HEK293 (cell line): ENCODE measurements at regions not wholly inside any gene's neighbourhood (a gene's known extent, or its start where the extent isn't known, plus 50 kb on each side); places are given as distances from the start of the nearest gene placed in this dataset.

ENCODE experiments used
- CTCF ChIA-PET: fragments of 350-600 bp; formaldehyde crosslinking; extraction: SDS; loops from one replicate; lab custom pipeline; 2021; ENCODE audit warnings: antibody characterized with exemption; lab: Yijun Ruan, JAX
- POLR2A ChIA-PET: fragments of 300-600 bp; formaldehyde crosslinking; extraction: SDS; loops from one replicate; lab custom pipeline; 2020; ENCODE audit warnings: antibody characterized with exemption, inconsistent platforms; lab: Yijun Ruan, JAX
- H3K27ac ChIP-seq: fragments of 200-500 bp; sonication (Bioruptor generic); 2 replicates; pipeline ENCODE4 v1.5.1; 2014; ENCODE audit warnings: low read depth, low read length, control low read depth, inconsistent platforms; ENCODE audit errors: extremely low read depth
- H3K36me3 ChIP-seq, 2 experiments: fragments of 200-500 bp in 1 of 2; sonication (Bioruptor generic) in 1 of 2; 1 replicate in 1 of 2; 2 replicates in 1 of 2; pipeline ENCODE4 v1.5.1; 2014 to 2017; ENCODE audit warnings: inconsistent platforms in 2 of 2, low read length in 2 of 2; ENCODE audit not compliant: control insufficient read depth in 2 of 2, insufficient read depth in 1 of 2
- H3K4me1 ChIP-seq: fragments of 200-500 bp; sonication (Bioruptor generic); 2 replicates; pipeline ENCODE4 v1.5.1; 2014; ENCODE audit warnings: mild to moderate bottlenecking, low read length, inconsistent platforms; ENCODE audit not compliant: control insufficient read depth, insufficient read depth
- H3K4me3 ChIP-seq: 2 replicates; pipeline ENCODE4 v1.5.1; 2011; ENCODE audit warnings: low read depth, mild to moderate bottlenecking, control low read depth, low read length, moderate library complexity
- H3K9me3 ChIP-seq: fragments of 200-500 bp; sonication (Bioruptor generic); 2 replicates; pipeline ENCODE4 v1.5.1; 2014; ENCODE audit warnings: low read depth, low read length, inconsistent platforms; ENCODE audit not compliant: control insufficient read depth, insufficient read depth
- BCL11A ChIP-seq: fragments of 450-650 bp; formaldehyde crosslinking; IDR thresholded peaks from 2 replicates; pipeline ENCODE4 v1.5.1; 2016; ENCODE audit warnings: low read depth, missing biosample characterization, missing genetic modification characterization
- BCL11B ChIP-seq: fragments of 450-650 bp; formaldehyde crosslinking; IDR thresholded peaks from 2 replicates; pipeline ENCODE4 v1.5.1; 2016; ENCODE audit warnings: low read depth, missing biosample characterization, missing genetic modification characterization
- GLI2 ChIP-seq: fragments of 450-650 bp; formaldehyde crosslinking; IDR thresholded peaks from 2 replicates; pipeline ENCODE4; 2017; ENCODE audit warnings: missing biosample characterization, missing genetic modification characterization, low read depth, borderline replicate concordance
- IKZF3 ChIP-seq: fragments of 450-650 bp; IDR thresholded peaks from 2 replicates; pipeline ENCODE4 v1.5.0; 2018; ENCODE audit warnings: missing biosample characterization, mild to moderate bottlenecking, missing genetic modification characterization, moderate library complexity
- PRDM1 ChIP-seq: fragments of 450-650 bp; formaldehyde crosslinking; IDR thresholded peaks from 2 replicates; pipeline ENCODE4; 2016; ENCODE audit warnings: missing biosample characterization, missing genetic modification characterization
- ZBTB11 ChIP-seq: fragments of 450-650 bp; formaldehyde crosslinking; conservative IDR thresholded peaks from 2 replicates; pipeline ENCODE4 v1.5.1; 2016; ENCODE audit warnings: low read depth, missing biosample characterization, missing genetic modification characterization
- ZBTB17 ChIP-seq: fragments of 450-650 bp; formaldehyde crosslinking; IDR thresholded peaks from 2 replicates; pipeline ENCODE4 v1.5.1; 2016; ENCODE audit warnings: missing biosample characterization, missing genetic modification characterization
- ZNF132 ChIP-seq: fragments of 450-650 bp; formaldehyde crosslinking; IDR thresholded peaks from 2 replicates; pipeline ENCODE4 v1.5.1; 2017; ENCODE audit warnings: missing biosample characterization, missing genetic modification characterization, borderline replicate concordance
- ZNF26 ChIP-seq: fragments of 450-650 bp; formaldehyde crosslinking; IDR thresholded peaks from 2 replicates; pipeline ENCODE4 v1.5.1; 2016; ENCODE audit warnings: missing biosample characterization, missing genetic modification characterization
- ZNF37A ChIP-seq: fragments of 450-650 bp; IDR thresholded peaks from 2 replicates; pipeline ENCODE4 v1.5.1; 2018; ENCODE audit warnings: missing biosample characterization, missing genetic modification characterization
- ZNF654 ChIP-seq: fragments of 450-650 bp; formaldehyde crosslinking; IDR thresholded peaks from 2 replicates; pipeline ENCODE4 v1.5.1; 2016; ENCODE audit warnings: low read depth, missing biosample characterization, missing genetic modification characterization
- ZNF701 ChIP-seq: fragments of 450-650 bp; formaldehyde crosslinking; IDR thresholded peaks from 2 replicates; pipeline ENCODE4 v1.5.1; 2016; ENCODE audit warnings: missing biosample characterization, missing genetic modification characterization
- ZSCAN23 ChIP-seq: fragments of 450-650 bp; formaldehyde crosslinking; IDR thresholded peaks from 2 replicates; pipeline ENCODE4 v1.5.1; 2016; ENCODE audit warnings: missing biosample characterization, missing genetic modification characterization
- TF ChIP-seq, protein P1 (sequence below): fragments of 450-650 bp; formaldehyde crosslinking; IDR thresholded peaks from 2 replicates; pipeline ENCODE4 v1.5.1; 2016; ENCODE audit warnings: missing biosample characterization, missing genetic modification characterization, low read depth
- TF ChIP-seq, protein P2 (sequence below): fragments of 450-650 bp; formaldehyde crosslinking; IDR thresholded peaks from 2 replicates; pipeline ENCODE4 v1.5.1; 2016; ENCODE audit warnings: missing biosample characterization, missing genetic modification characterization
- TF ChIP-seq, protein P3 (sequence below): fragments of 450-650 bp; IDR thresholded peaks from 2 replicates; pipeline ENCODE4 v1.5.1; 2018; ENCODE audit warnings: missing biosample characterization, mild to moderate bottlenecking, missing genetic modification characterization

DNA sequence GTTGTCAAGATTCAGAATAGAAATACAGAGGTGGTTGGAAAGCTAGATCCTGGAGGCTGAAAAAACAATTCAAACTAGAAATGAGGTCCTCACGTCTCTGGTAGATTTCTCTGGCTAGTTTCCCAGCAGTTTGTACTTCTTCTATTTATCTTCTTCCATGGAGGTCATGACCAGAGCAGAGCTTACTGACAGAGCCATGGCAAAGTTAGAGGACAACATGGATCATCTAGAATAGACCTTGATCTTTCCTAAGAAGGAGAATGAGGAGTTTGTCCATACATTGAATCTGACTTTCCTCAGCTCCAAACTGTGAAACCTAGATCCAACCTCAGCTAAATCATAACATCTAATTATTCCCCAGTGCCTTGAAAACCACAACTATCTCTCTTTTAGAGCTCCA, 900.8 kb upstream of the GOT2 start (continued):
- TF ChIP-seq BCL11A (tag by site-specific recombination) (no peak), GLI2 (tag by site-specific recombination) (no peak)
- TF ChIP-seq, protein P1, sequence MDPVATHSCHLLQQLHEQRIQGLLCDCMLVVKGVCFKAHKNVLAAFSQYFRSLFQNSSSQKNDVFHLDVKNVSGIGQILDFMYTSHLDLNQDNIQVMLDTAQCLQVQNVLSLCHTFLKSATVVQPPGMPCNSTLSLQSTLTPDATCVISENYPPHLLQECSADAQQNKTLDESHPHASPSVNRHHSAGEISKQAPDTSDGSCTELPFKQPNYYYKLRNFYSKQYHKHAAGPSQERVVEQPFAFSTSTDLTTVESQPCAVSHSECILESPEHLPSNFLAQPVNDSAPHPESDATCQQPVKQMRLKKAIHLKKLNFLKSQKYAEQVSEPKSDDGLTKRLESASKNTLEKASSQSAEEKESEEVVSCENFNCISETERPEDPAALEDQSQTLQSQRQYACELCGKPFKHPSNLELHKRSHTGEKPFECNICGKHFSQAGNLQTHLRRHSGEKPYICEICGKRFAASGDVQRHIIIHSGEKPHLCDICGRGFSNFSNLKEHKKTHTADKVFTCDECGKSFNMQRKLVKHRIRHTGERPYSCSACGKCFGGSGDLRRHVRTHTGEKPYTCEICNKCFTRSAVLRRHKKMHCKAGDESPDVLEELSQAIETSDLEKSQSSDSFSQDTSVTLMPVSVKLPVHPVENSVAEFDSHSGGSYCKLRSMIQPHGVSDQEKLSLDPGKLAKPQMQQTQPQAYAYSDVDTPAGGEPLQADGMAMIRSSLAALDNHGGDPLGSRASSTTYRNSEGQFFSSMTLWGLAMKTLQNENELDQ (tag by site-specific recombination), result no peak

GRCh38 chr16:59634004-59634579, 900.0 kb upstream of the GOT2 start:
- H3K36me3 ChIP-seq, result no peaks in the 10 kb centered on the region
- no peak overlapping the region for H3K27ac ChIP-seq
- no peak overlapping the region for H3K4me3 ChIP-seq
- no peaks in the 10 kb centered on the region for H3K4me1 ChIP-seq
- CTCF ChIA-PET, result interaction anchor here (0.7 kb wide), 1 partner anchor 819 kb away, joined by 3 read pairs; no protein-coding TSS in a partner anchor
- no peaks in the 10 kb centered on the region for H3K9me3 ChIP-seq
- POLR2A ChIA-PET, result no interaction called here
- no peak for TF ChIP-seq ZNF132 (tag by site-specific recombination)
- no peak for TF ChIP-seq PRDM1 (tag by site-specific recombination)
- TF ChIP-seq, protein P2, sequence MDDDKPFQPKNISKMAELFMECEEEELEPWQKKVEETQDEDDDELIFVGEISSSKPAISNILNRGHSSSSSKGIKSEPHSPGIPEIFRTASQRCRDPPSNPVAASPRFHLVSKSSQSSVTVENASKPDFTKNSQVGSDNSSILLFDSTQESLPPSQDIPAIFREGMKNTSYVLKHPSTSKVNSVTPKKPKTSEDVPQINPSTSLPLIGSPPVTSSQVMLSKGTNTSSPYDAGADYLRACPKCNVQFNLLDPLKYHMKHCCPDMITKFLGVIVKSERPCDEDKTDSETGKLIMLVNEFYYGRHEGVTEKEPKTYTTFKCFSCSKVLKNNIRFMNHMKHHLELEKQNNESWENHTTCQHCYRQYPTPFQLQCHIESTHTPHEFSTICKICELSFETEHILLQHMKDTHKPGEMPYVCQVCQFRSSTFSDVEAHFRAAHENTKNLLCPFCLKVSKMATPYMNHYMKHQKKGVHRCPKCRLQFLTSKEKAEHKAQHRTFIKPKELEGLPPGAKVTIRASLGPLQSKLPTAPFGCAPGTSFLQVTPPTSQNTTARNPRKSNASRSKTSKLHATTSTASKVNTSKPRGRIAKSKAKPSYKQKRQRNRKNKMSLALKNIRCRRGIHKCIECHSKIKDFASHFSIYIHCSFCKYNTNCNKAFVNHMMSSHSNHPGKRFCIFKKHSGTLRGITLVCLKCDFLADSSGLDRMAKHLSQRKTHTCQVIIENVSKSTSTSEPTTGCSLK (tag by site-specific recombination), result no peak
- no peak for TF ChIP-seq BCL11B (tag by site-specific recombination)
- TF ChIP-seq ZSCAN23, result no peak
- TF ChIP-seq ZNF654 (tag by site-specific recombination), result no peak
- no peak for TF ChIP-seq ZNF26 (tag by site-specific recombination)
- no peak for TF ChIP-seq ZNF37A (tag by site-specific recombination)
- no peak for TF ChIP-seq IKZF3
- TF ChIP-seq ZBTB11 (tag by site-specific recombination), result no peak
- TF ChIP-seq ZBTB17 (tag by site-specific recombination), result no peak
- TF ChIP-seq, protein P3, sequence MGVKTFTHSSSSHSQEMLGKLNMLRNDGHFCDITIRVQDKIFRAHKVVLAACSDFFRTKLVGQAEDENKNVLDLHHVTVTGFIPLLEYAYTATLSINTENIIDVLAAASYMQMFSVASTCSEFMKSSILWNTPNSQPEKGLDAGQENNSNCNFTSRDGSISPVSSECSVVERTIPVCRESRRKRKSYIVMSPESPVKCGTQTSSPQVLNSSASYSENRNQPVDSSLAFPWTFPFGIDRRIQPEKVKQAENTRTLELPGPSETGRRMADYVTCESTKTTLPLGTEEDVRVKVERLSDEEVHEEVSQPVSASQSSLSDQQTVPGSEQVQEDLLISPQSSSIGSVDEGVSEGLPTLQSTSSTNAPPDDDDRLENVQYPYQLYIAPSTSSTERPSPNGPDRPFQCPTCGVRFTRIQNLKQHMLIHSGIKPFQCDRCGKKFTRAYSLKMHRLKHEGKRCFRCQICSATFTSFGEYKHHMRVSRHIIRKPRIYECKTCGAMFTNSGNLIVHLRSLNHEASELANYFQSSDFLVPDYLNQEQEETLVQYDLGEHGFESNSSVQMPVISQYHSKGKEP (tag by site-specific recombination), result no peak
- TF ChIP-seq ZNF701 (tag by site-specific recombination), result no peak
